Neuronal stem cell (in vitro differentiated cells): ENCODE measurements at regions not wholly inside any gene's neighbourhood (a gene's known extent, or its start where the extent isn't known, plus 50 kb on each side); places are given as distances from the start of the nearest gene placed in this dataset.

Source experiments
- DNase-seq: peaks from one replicate; pipeline ENCODE4 v3.0.0-alpha.2; 2013; ENCODE audit warnings: low spot score
- H2AFZ ChIP-seq: one replicate; pipeline ENCODE4 v1.6.1; 2013; ENCODE audit warnings: mild to moderate bottlenecking, low read length, inconsistent platforms
- H2AK5ac ChIP-seq: 2 replicates; pipeline ENCODE4 v1.6.1; 2013; ENCODE audit warnings: low read depth, mild to moderate bottlenecking, inconsistent platforms, low read length, moderate library complexity, mixed read lengths
- H2BK120ac ChIP-seq: 2 replicates; pipeline ENCODE4 v1.6.1; 2013; ENCODE audit warnings: low read depth, mild to moderate bottlenecking, inconsistent platforms, low read length, moderate library complexity, mixed read lengths
- H2BK12ac ChIP-seq: one replicate; pipeline ENCODE4 v1.6.1; 2013; ENCODE audit warnings: low read length, inconsistent platforms
- H2BK15ac ChIP-seq: 2 replicates; pipeline ENCODE4 v1.6.1; 2013; ENCODE audit warnings: mild to moderate bottlenecking, low read length, inconsistent platforms, mixed read lengths
- H2BK5ac ChIP-seq: one replicate; pipeline ENCODE4 v1.6.1; 2013; ENCODE audit warnings: inconsistent platforms, mild to moderate bottlenecking, low read length, moderate library complexity
- H3K14ac ChIP-seq: one replicate; pipeline ENCODE4 v1.6.1; 2013; ENCODE audit warnings: low read length, inconsistent platforms
- H3K18ac ChIP-seq: 2 replicates; pipeline ENCODE4 v1.6.1; 2013; ENCODE audit warnings: low read length, inconsistent platforms
- H3K23ac ChIP-seq: 2 replicates; pipeline ENCODE4 v1.6.1; 2013; ENCODE audit warnings: low read depth, mild to moderate bottlenecking, mixed read lengths, low read length, inconsistent platforms; ENCODE audit not compliant: poor library complexity
- H3K27ac ChIP-seq: replicated peaks from 3 replicates; pipeline ENCODE4 v1.5.1; 2013; ENCODE audit warnings: low read length, inconsistent platforms
- H3K27me3 ChIP-seq, 3 experiments: 2 replicates each; pipeline ENCODE4 v1.6.1; 2013; ENCODE audit warnings: low read length in 3 of 3, mild to moderate bottlenecking in 2 of 3, inconsistent platforms in 1 of 3, low read depth in 1 of 3, mixed read lengths in 1 of 3, moderate library complexity in 1 of 3; ENCODE audit not compliant: control insufficient read depth in 3 of 3, insufficient read depth in 3 of 3
- H3K36me3 ChIP-seq, 2 donors: replicated peaks in 1 of 2; 2 replicates each; pipeline ENCODE4 v1.6.1; 2013; ENCODE audit warnings: low read length in 2 of 2; ENCODE audit not compliant: control insufficient read depth in 2 of 2, insufficient read depth in 2 of 2
- H3K4ac ChIP-seq: 2 replicates; pipeline ENCODE4 v1.6.1; 2013; ENCODE audit warnings: inconsistent platforms, mild to moderate bottlenecking, low read length, moderate library complexity
- H3K4me1 ChIP-seq, 2 donors: 1 replicate in 1 of 2; 2 replicates in 1 of 2; pipeline ENCODE4 v1.6.1; 2013; ENCODE audit warnings: low read length in 2 of 2, low read depth in 1 of 2; ENCODE audit not compliant: control insufficient read depth in 2 of 2, insufficient read depth in 1 of 2
- H3K4me2 ChIP-seq: one replicate; pipeline ENCODE4 v1.6.1; 2013; ENCODE audit warnings: mild to moderate bottlenecking, low read length, inconsistent platforms; ENCODE audit not compliant: insufficient read depth, poor library complexity, severe bottlenecking
- H3K4me3 ChIP-seq, 2 donors: 2 replicates each; pipeline ENCODE4 v1.5.1; 2013; ENCODE audit warnings: low read length in 2 of 2, mild to moderate bottlenecking in 2 of 2, inconsistent platforms in 1 of 2, moderate library complexity in 1 of 2
- H3K79me1 ChIP-seq: one replicate; pipeline ENCODE4 v1.6.1; 2013; ENCODE audit warnings: low read depth, mild to moderate bottlenecking, inconsistent platforms, low read length, moderate library complexity
- H3K9ac ChIP-seq: one replicate; pipeline ENCODE4 v1.6.1; 2013; ENCODE audit warnings: mild to moderate bottlenecking, low read depth, low read length, inconsistent platforms; ENCODE audit not compliant: poor library complexity
- H3K9me3 ChIP-seq, 2 donors: replicated peaks in 1 of 2; 2 replicates each; pipeline versions ENCODE3 to v1.6.1; 2013; ENCODE audit warnings: low read length in 2 of 2, mild to moderate bottlenecking in 2 of 2, inconsistent platforms in 1 of 2, low read depth in 1 of 2, mixed read lengths in 1 of 2, moderate library complexity in 1 of 2; ENCODE audit not compliant: control insufficient read depth in 2 of 2, insufficient read depth in 1 of 2
- H4K8ac ChIP-seq: one replicate; pipeline ENCODE4 v1.6.1; 2013; ENCODE audit warnings: low read depth, mild to moderate bottlenecking, inconsistent platforms, low read length, moderate library complexity
- H4K91ac ChIP-seq: one replicate; pipeline ENCODE4 v1.6.1; 2013; ENCODE audit warnings: low read length, low read depth, mild to moderate bottlenecking, inconsistent platforms; ENCODE audit not compliant: poor library complexity
- WGBS, 2 donors: extraction: QIAGEN DNeasy Blood & Tissue Kit; methylation state at CpG; one replicate each; pipeline ENCODE4 v1.1.7; 2013; ENCODE audit warnings: missing lambda C conversion rate in 2 of 2, mixed read lengths in 1 of 2; ENCODE audit not compliant: insufficient read length in 2 of 2, insufficient replicate concordance in 1 of 2; ENCODE audit errors: extremely low coverage in 2 of 2; 5-methylcytosine and 5-hydroxymethylcytosine counted together

- no peak for DNase-seq
- no peak overlapping the region for H2BK5ac ChIP-seq
- H3K9ac ChIP-seq, result no peak overlapping the region
- H3K4ac ChIP-seq, result no peak overlapping the region
- no peaks in the 10 kb centered on the region for H3K79me1 ChIP-seq
- no peaks in the 10 kb centered on the region for H3K36me3 ChIP-seq
- H4K8ac ChIP-seq, result no peak overlapping the region
- no peak overlapping the region for H3K14ac ChIP-seq
- H3K23ac ChIP-seq, result no peak overlapping the region
- H3K9me3 ChIP-seq, result no peaks in the 10 kb centered on the region
- H3K18ac ChIP-seq, result no peak overlapping the region
- H3K27me3 ChIP-seq, result peaks cover 0 to 6% (median 0%) of the 10 kb centered on the region in 3 experiments
- H3K4me3 ChIP-seq, result no peak overlapping the region
- H3K4me2 ChIP-seq, result no peak overlapping the region
- H4K91ac ChIP-seq, result no peak overlapping the region
- no peak overlapping the region for H3K27ac ChIP-seq
- peaks cover 0 to 7% of the 10 kb centered on the region in 2 donors for H3K4me1 ChIP-seq
- H2BK120ac ChIP-seq, result no peak overlapping the region
- H2AFZ ChIP-seq, result no peak overlapping the region
- no peak overlapping the region for H2BK15ac ChIP-seq
- H2BK12ac ChIP-seq, result no peak overlapping the region
- WGBS, 2 donors, result no CpG with 5 or more reads among the region's 5 CpGs
- H2AK5ac ChIP-seq, result no peak overlapping the region
These were observed 87.3 kb upstream of the CTTNBP2NL start for GRCh38 chr1:112308716-112309115.

- Histone ChIP-seq H3K79me1 (no peaks in the 10 kb centered on the region), H3K4me2 (no peak overlapping the region), H2AFZ (no peak overlapping the region), H3K27me3 (peaks cover 0 to 6% (median 0%) of the 10 kb centered on the region in 3 experiments), H2BK5ac (no peak overlapping the region), H3K4ac (no peak overlapping the region), H3K18ac (no peak overlapping the region), H4K8ac (no peak overlapping the region), H4K91ac (no peak overlapping the region), H2AK5ac (no peak overlapping the region), H2BK15ac (no peak overlapping the region), H3K23ac (peak overlapping the region; percentile 9), H3K14ac (no peak overlapping the region), H3K36me3 (no peaks in the 10 kb centered on the region), H3K4me3 (no peak overlapping the region), H3K4me1 (peaks cover 0 to 7% of the 10 kb centered on the region in 2 donors), H2BK120ac (no peak overlapping the region), H3K9me3 (no peaks in the 10 kb centered on the region), H3K27ac (no peak overlapping the region), H3K9ac (no peak overlapping the region), H2BK12ac (no peak overlapping the region)
- no peak for DNase-seq
- no CpG with 5 or more reads among the region's 5 CpGs for WGBS, 2 donors
These were observed 86.5 kb upstream of the CTTNBP2NL start for GRCh38 chr1:112309499-112309898.

DNA sequence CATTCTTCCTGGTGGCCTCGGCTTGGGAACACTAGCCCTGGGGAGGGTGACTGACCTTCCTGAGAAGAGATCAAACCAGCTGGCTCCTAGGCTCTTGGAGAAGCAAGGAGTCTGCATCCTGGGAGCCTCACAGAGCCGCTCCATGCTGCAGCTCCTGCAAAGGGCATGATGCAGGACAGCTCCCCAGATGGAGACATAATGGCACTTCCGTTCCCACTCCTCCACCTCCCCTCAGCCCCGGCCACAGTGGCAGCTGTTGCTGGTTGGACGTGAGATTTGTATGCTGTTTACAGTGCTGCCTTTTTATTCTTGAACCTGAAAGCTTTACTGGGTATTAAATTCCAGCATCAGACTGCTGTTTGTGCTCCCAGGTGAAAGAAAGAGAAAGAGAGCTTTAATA, 83.7 kb upstream of the CTTNBP2NL start:
- Histone ChIP-seq H3K18ac (peak overlapping the region; percentile 69), H3K36me3 (no peaks in the 10 kb centered on the region)
- WGBS, 2 donors, result no CpG with 5 or more reads among the region's 5 CpGs

DNA sequence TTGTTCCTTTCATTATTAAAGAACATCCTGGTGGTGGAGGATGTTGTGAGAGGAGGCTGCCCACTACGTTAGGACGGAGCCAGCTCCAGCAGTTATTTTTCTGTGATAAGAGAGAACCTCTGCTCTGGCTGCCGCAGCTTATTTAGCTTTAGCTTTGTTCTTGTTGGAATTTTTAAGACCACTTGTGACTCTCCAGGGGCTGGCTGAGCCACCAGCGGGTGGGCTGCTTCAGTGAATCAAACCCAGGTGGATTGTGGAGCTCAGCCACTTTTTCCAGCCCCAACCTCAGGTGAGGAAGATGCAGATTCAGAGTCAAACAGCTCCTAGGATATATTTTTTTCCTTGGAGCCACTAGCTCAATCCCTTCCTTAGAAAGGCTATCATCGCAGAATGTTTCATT, 83.1 kb upstream of the CTTNBP2NL start:
- WGBS, 2 donors, result no CpG with 5 or more reads among the region's 5 CpGs
- Histone ChIP-seq H2AFZ (no peak overlapping the region), H3K4me2 (no peak overlapping the region), H3K27me3 (peaks cover 0 to 4% (median 0%) of the 10 kb centered on the region in 3 experiments), H4K8ac (no peak overlapping the region), H3K14ac (no peak overlapping the region), H2BK12ac (no peak overlapping the region), H2BK120ac (no peak overlapping the region), H3K9ac (no peak overlapping the region), H2BK5ac (no peak overlapping the region), H3K79me1 (no peaks in the 10 kb centered on the region), H4K91ac (no peak overlapping the region), H3K27ac (no peak overlapping the region), H2AK5ac (no peak overlapping the region), H3K9me3 (no peaks in the 10 kb centered on the region), H3K4me1 (peaks cover 0 to 13% of the 10 kb centered on the region in 2 donors), H2BK15ac (no peak overlapping the region), H3K18ac (no peak overlapping the region), H3K4me3 (no peak overlapping the region), H3K4ac (no peak overlapping the region), H3K23ac (no peak overlapping the region), H3K36me3 (no peaks in the 10 kb centered on the region)
- DNase-seq, result no peak

More for the DNA sequence above, 83.7 kb upstream of the CTTNBP2NL start:
- H3K14ac ChIP-seq, result no peak overlapping the region
- no peak overlapping the region for H3K4me2 ChIP-seq
- H3K27me3 ChIP-seq, result peaks cover 0 to 4% (median 0%) of the 10 kb centered on the region in 3 experiments
- no peak overlapping the region for H4K8ac ChIP-seq
- H3K4me3 ChIP-seq, result no peak overlapping the region
- no peak overlapping the region for H2BK120ac ChIP-seq
- no peak overlapping the region for H3K9ac ChIP-seq
- no peak overlapping the region for H3K4ac ChIP-seq
- no peak overlapping the region for H4K91ac ChIP-seq
- no peaks in the 10 kb centered on the region for H3K9me3 ChIP-seq
- no peak overlapping the region for H3K27ac ChIP-seq
- no peaks in the 10 kb centered on the region for H3K79me1 ChIP-seq
- no peak overlapping the region for H3K23ac ChIP-seq
- DNase-seq, result no peak
- H3K4me1 ChIP-seq, result peaks cover 0 to 13% of the 10 kb centered on the region in 2 donors
- no peak overlapping the region for H2AFZ ChIP-seq
- H2BK15ac ChIP-seq, result no peak overlapping the region
- H2BK5ac ChIP-seq, result no peak overlapping the region
- no peak overlapping the region for H2AK5ac ChIP-seq
- no peak overlapping the region for H2BK12ac ChIP-seq
